ENCODE measurements at regions not wholly inside any gene's neighbourhood (a gene's known extent, or its start where the extent isn't known, plus 50 kb on each side); places are given as distances from the start of the nearest gene placed in this dataset.

DNA sequence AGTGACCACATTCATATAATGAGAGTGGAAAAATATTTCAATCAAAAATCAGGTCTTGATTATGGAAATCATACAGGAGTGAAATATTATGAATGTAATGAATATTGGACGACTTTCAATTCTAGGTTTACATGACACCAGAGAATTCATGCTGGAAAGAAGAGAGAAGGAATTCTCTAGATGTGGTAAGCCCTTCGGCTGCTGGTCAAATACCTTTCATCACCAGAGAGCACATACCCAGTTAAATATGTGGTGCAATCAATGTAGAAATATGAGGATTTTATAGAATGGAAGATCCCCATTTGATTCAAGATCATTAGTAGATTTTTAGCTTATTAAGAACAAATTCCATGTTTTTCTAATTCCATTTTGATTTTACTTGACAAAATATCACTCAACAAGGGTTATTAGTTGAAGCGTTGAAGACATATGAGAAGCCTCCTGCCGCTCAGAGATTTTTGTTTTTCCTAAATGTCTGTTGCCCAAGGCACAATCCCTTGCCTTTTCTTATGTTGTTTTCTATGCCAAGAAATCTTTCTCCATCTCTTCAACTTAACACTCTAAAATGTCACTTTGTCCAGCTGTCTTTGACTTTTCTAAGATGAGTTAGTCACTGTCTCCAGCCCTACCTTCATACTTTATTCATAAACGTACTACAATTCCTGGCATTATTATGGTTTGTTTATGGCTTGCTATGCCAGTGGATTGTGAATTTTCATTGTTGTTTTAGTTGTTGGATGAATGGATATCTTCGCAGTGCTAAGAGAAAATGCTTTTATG lies 72.8 kb upstream of the ZDHHC17 start:
- no peak overlapping the region for H3K27ac Mint-ChIP-seq
- DNase-seq (no peak), ATAC-seq (no peak)
- ChIA-PET CTCF (no interaction called here), POLR2A (no interaction called here)
- H3K4me1 Mint-ChIP-seq, result no peaks in the 10 kb centered on the region
- no peak overlapping the region for H3K4me3 Mint-ChIP-seq
- H3K9me3 Mint-ChIP-seq (ENCODE audit: low read depth), result no peaks in the 10 kb centered on the region
- H3K27me3 Mint-ChIP-seq, result no peaks in the 10 kb centered on the region
- intact Hi-C loops (cut with DNase I, micrococcal nuclease), result no loop called here
- no peaks in the 10 kb centered on the region for H3K36me3 Mint-ChIP-seq (ENCODE audit: low read depth)

DNA sequence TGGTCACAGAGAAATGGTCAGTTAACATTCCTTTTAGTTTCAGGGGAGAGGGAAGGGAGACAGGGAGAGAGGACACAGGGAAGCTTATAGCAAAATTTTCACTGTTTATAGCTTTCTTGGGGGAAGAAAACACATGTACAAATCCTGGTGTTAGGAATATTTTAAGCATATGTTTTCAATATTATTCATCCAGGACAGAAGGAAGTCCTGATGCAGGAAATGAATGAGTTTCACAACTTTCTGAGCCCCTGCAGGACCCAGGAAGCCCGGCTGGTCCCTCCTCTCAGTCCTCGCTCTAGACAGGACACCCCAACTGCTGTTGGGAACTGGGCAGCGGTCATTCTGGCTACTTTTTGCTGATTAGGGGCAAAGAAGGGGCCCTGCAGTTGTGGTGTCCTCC lies 71.1 kb upstream of the ZDHHC17 start:
- ChIA-PET CTCF (interaction anchor here (0.6 to 1.0 kb wide), 2 partner anchors 71 to 212 kb away, joined by 4 read pairs; no protein-coding TSS in a partner anchor), POLR2A (no interaction called here)
- intact Hi-C loops (cut with DNase I, micrococcal nuclease), result no loop called here
- no peak for ATAC-seq
- H3K36me3 Mint-ChIP-seq (ENCODE audit: low read depth), result no peaks in the 10 kb centered on the region
- H3K4me3 Mint-ChIP-seq, result no peak overlapping the region
- no peaks in the 10 kb centered on the region for H3K9me3 Mint-ChIP-seq (ENCODE audit: low read depth)
- H3K27me3 Mint-ChIP-seq, result no peaks in the 10 kb centered on the region
- DNase-seq, result no peak
- no peaks in the 10 kb centered on the region for H3K4me1 Mint-ChIP-seq
- no peak overlapping the region for H3K27ac Mint-ChIP-seq

DNA sequence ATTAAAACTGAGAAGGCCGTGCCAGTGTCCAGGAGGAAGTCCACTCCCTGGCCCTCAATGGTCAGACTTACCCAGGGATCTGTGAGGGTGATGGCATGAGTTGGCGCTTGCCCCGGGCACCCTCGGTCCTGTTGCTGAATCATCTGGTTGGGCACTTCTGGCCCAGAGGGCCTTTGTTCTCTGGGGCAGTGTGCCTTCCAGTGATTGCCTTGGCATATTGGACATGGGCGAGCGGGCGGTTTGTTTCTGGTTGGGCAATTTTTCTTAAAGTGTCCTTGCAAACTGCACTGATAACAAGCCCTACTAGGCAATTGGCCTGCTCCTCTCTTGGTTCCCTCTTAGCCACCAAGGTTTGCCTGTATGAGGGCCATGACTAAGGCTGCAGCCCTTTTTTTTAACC lies 69.5 kb upstream of the ZDHHC17 start:
- no peak overlapping the region for H3K27ac Mint-ChIP-seq
- intact Hi-C loops (cut with DNase I, micrococcal nuclease), result no loop called here
- no peaks in the 10 kb centered on the region for H3K36me3 Mint-ChIP-seq (ENCODE audit: low read depth)
- H3K4me3 Mint-ChIP-seq, result no peak overlapping the region
- ChIA-PET CTCF (interaction anchor here (0.6 kb wide), 1 partner anchor 1360 kb away, joined by 3 read pairs; the partner anchor contains the start of gene GLIPR1L1), POLR2A (no interaction called here)
- ATAC-seq (no peak), DNase-seq (no peak)
- no peaks in the 10 kb centered on the region for H3K27me3 Mint-ChIP-seq
- H3K4me1 Mint-ChIP-seq, result no peaks in the 10 kb centered on the region
- H3K9me3 Mint-ChIP-seq (ENCODE audit: low read depth), result no peaks in the 10 kb centered on the region

DNA sequence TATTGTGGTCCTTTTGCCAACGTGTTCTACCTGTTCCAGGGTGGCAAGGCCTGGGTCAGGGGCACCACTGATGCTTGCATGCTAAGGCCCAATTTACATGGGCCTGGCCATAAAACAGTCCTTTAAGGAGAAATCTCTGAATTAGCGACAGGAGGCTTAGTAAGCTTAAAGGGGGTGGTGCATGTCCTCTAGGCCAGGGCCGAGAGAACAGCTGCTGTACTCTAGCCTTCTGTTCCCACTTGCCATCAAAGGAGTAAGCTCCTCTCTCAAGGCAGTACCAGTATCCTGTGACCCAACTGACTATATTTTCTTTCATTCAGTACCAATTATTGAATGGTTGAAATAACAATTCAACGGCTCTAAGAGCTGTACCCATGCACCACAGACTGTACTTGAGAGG lies 67.7 kb upstream of the ZDHHC17 start:
- ATAC-seq, result no peak
- Mint-ChIP-seq H3K9me3 (ENCODE audit: low read depth) (no peaks in the 10 kb centered on the region), H3K4me1 (no peaks in the 10 kb centered on the region), H3K36me3 (ENCODE audit: low read depth) (no peaks in the 10 kb centered on the region), H3K4me3 (no peak overlapping the region), H3K27me3 (no peaks in the 10 kb centered on the region), H3K27ac (no peak overlapping the region)
- DNase-seq, result no peak
- ChIA-PET POLR2A (interaction anchor here (0.6 kb wide), 1 partner anchor 278 kb away, joined by 3 read pairs; no protein-coding TSS in a partner anchor), CTCF (no interaction called here)
- intact Hi-C loops (cut with DNase I, micrococcal nuclease), result no loop called here

DNA sequence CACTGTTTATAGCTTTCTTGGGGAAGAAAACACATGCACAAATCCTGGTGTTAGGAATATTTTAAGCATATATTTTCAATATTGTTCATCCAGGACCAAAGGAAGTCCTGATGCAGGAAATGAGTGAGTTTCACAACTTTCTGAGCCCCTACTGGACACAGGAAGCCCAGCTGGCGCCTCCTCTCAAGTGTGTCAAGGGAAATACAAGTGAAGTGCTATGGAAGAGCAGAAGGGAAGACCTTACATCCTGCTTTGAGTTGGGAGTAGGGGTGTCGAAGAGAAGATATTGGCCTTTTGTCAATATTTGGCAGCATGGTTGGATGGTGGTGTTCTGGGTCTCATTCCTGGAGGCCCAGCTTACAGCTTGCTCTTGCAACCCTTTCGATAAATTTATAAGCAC lies 66.1 kb upstream of the ZDHHC17 start:
- no peak overlapping the region for H3K27ac Mint-ChIP-seq
- CTCF ChIA-PET, result no interaction called here
- no peak overlapping the region for H3K4me3 Mint-ChIP-seq
- H3K27me3 Mint-ChIP-seq, result peaks cover 2% of the 10 kb centered on the region
- DNase-seq, result no peak
- no peaks in the 10 kb centered on the region for H3K36me3 Mint-ChIP-seq (ENCODE audit: low read depth)
- H3K9me3 Mint-ChIP-seq (ENCODE audit: low read depth), result no peaks in the 10 kb centered on the region
- ATAC-seq, result no peak
- POLR2A ChIA-PET, result no interaction called here
- H3K4me1 Mint-ChIP-seq, result no peaks in the 10 kb centered on the region
- intact Hi-C loops (cut with DNase I, micrococcal nuclease), result no loop called here

DNA sequence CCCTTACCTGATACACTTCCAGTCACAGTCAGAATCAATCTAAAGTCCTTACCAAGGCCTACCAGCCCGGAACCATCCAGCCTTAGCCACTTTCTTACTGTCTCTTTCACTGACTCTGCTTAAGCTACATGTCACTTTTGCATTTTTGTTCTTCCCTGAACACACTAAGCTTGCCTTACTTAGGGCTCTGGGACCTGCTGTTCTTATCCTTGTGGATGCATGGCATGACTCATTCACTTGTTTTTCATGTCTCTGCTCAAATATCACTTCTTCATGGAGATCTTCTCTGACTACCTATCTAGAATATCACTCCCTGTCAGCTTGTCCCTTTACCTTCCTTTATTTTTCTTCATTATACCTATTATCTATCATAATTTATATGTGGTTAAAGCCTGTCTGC lies 65.6 kb upstream of the ZDHHC17 start:
- no peaks in the 10 kb centered on the region for H3K36me3 Mint-ChIP-seq (ENCODE audit: low read depth)
- H3K9me3 Mint-ChIP-seq (ENCODE audit: low read depth), result no peaks in the 10 kb centered on the region
- no peak overlapping the region for H3K4me3 Mint-ChIP-seq
- no peak for ATAC-seq
- peaks cover 2% of the 10 kb centered on the region for H3K27me3 Mint-ChIP-seq
- DNase-seq, result no peak
- CTCF ChIA-PET, result no interaction called here
- intact Hi-C loops (cut with DNase I, micrococcal nuclease), result no loop called here
- H3K27ac Mint-ChIP-seq, result no peak overlapping the region
- H3K4me1 Mint-ChIP-seq, result no peaks in the 10 kb centered on the region
- POLR2A ChIA-PET, result no interaction called here

DNA sequence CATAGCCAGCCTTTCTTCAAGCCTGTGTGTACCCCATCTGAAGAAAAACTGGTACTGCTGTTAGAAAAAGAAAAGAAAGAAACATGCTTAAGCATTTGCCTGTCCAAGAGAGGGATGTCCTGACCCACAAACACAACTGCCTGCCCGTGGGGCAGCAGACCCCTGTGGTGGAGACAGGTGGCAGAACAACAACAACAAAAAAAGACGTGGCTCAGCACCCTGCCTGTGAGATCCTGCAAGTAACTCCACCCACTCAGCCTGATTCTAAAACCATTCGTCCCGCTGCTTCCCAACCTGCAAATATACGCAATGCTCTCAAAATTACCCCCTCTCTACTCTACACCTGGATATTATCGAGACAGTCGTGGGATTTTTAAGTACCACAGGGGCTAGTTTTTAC lies 64.9 kb upstream of the ZDHHC17 start:
- Mint-ChIP-seq H3K4me1 (no peaks in the 10 kb centered on the region), H3K27ac (no peak overlapping the region), H3K27me3 (peaks cover 2% of the 10 kb centered on the region), H3K9me3 (ENCODE audit: low read depth) (no peaks in the 10 kb centered on the region), H3K4me3 (no peak overlapping the region), H3K36me3 (ENCODE audit: low read depth) (no peaks in the 10 kb centered on the region)
- ChIA-PET CTCF (no interaction called here), POLR2A (no interaction called here)
- DNase-seq (no peak), ATAC-seq (no peak)
- intact Hi-C loops (cut with DNase I, micrococcal nuclease), result no loop called here

DNA sequence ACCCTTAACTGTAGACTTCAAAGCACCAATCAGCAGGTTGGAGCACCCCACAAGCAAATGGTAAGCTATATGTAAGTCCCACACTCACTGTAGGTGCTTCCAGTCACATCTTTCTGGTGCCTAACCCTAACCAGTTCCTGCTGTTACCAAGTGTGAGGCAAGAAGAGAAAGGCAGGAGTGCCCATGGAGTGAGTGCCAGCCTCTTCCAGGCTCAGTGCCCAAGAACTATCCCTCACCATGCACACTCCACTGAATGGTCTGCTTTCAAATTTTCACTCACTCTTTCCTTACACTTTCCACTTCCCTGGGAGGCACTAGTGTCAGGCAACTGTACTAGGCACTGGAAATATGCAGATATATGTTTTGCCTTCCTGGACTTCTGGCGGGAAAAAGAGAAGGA lies 62.2 kb upstream of the ZDHHC17 start:
- H3K27me3 Mint-ChIP-seq, result peaks cover 2% of the 10 kb centered on the region
- no peak for ATAC-seq
- peaks cover 6% of the 10 kb centered on the region for H3K4me1 Mint-ChIP-seq
- intact Hi-C loops (cut with DNase I, micrococcal nuclease), result no loop called here
- no peak overlapping the region for H3K4me3 Mint-ChIP-seq
- ChIA-PET CTCF (no interaction called here), POLR2A (no interaction called here)
- H3K27ac Mint-ChIP-seq, result no peak overlapping the region
- DNase-seq, result no peak
- H3K36me3 Mint-ChIP-seq (ENCODE audit: low read depth), result no peaks in the 10 kb centered on the region
- no peaks in the 10 kb centered on the region for H3K9me3 Mint-ChIP-seq (ENCODE audit: low read depth)

DNA sequence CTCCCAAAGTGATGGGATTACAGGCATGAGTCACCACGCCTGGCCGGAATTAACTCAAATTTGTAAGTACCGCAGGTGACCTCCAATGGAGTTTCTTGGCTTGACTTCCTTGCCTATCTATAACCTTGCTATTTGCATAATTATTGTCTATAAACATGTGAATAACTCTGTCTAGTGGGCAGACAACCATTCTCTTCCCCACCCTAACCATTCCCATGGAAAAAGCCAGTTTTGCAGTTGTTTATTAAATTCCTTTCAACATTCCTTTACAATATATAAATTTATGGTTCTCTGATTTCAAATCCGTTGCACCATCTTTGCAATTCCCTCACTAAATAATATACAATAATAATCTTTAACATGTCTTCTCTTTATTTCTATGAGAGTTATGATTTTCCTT lies 61.0 kb upstream of the ZDHHC17 start:
- peaks cover 6% of the 10 kb centered on the region for H3K4me1 Mint-ChIP-seq
- no peak overlapping the region for H3K4me3 Mint-ChIP-seq
- intact Hi-C loops (cut with DNase I, micrococcal nuclease), result no loop called here
- H3K36me3 Mint-ChIP-seq (ENCODE audit: low read depth), result no peaks in the 10 kb centered on the region
- DNase-seq (no peak), ATAC-seq (no peak)
- ChIA-PET POLR2A (no interaction called here), CTCF (interaction anchor here (0.8 kb wide), 1 partner anchor 308 kb away, joined by 3 read pairs; no protein-coding TSS in a partner anchor)
- peaks cover 2% of the 10 kb centered on the region for H3K27me3 Mint-ChIP-seq
- H3K9me3 Mint-ChIP-seq (ENCODE audit: low read depth), result no peaks in the 10 kb centered on the region
- H3K27ac Mint-ChIP-seq, result no peak overlapping the region

DNA sequence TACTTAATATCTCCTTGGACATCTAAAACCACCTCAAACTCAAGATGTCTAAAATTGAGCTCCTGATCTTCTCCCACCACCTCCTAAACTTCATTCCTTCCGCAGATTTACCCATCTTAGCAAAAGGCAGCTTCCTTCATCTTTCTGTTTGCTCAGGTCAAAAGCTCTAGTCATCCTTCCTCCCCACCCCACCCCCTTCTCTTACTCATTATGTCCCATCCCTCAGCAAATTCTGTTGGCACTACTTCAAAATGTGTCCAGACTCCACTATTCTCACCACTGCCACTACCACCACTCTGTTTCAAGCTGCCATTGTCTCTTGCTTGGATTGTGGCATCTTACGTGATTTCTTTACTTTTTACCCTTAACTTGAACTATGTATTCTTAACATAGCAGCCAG lies 59.2 kb upstream of the ZDHHC17 start:
- DNase-seq (no peak), ATAC-seq (no peak)
- Mint-ChIP-seq H3K27me3 (peaks cover 2% of the 10 kb centered on the region), H3K36me3 (ENCODE audit: low read depth) (no peaks in the 10 kb centered on the region), H3K4me1 (peaks cover 6% of the 10 kb centered on the region), H3K27ac (no peak overlapping the region), H3K9me3 (ENCODE audit: low read depth) (no peaks in the 10 kb centered on the region), H3K4me3 (no peak overlapping the region)
- intact Hi-C loops (cut with DNase I, micrococcal nuclease), result no loop called here
- ChIA-PET CTCF (interaction anchor here (1.4 kb wide), 1 partner anchor 85 kb away, joined by 3 read pairs; no protein-coding TSS in a partner anchor), POLR2A (no interaction called here)

DNA sequence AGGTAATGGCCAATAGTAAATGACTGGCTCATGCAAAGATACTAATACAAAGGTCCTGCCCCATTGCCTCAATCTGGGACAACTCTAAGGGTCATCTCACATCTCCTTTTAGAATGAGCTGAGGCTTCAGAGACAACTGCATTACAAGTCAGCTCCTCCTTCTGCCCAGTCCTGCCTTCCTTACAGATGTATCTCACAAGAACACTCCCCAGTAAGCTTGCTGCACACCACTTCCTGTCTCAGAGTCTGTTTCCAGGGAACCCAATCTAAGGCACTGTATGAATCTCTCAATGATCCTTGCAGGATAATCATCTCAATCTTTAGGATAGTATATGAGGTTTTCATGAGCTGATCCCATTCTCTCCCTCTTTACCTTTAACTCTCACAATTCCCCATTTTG lies 57.8 kb upstream of the ZDHHC17 start:
- CTCF ChIA-PET, result interaction anchor here (1.2 kb wide), 1 partner anchor 305 kb away, joined by 3 read pairs; no protein-coding TSS in a partner anchor
- DNase-seq, result no peak
- intact Hi-C loops (cut with DNase I, micrococcal nuclease), result no loop called here
- H3K27ac Mint-ChIP-seq, result no peak overlapping the region
- peaks cover 2% of the 10 kb centered on the region for H3K27me3 Mint-ChIP-seq
- H3K4me3 Mint-ChIP-seq, result no peak overlapping the region
- H3K36me3 Mint-ChIP-seq (ENCODE audit: low read depth), result no peaks in the 10 kb centered on the region
- peaks cover 6% of the 10 kb centered on the region for H3K4me1 Mint-ChIP-seq
- POLR2A ChIA-PET, result no interaction called here
- H3K9me3 Mint-ChIP-seq (ENCODE audit: low read depth), result no peaks in the 10 kb centered on the region
- ATAC-seq, result no peak

DNA sequence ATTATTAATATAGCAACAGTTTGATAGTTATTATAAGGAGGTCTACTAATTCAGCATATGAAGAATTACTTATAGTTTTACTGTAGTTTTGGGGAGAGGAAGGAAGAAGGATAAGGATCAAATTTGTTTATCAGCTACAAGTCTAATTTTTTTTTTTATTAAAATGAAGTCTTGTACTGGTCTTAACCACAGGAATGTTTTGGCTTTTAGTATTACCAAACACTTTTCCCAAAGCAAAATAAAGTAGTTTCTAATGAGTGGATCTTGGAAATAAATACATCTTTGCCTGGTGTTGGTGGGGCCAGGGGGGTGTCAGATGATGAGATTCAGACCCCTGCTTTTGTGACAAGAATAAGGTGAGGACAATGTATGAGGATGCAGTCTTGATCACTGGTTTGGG lies 57.2 kb upstream of the ZDHHC17 start:
- Mint-ChIP-seq H3K4me3 (no peak overlapping the region), H3K27ac (no peak overlapping the region), H3K9me3 (ENCODE audit: low read depth) (no peaks in the 10 kb centered on the region), H3K27me3 (peaks cover 2% of the 10 kb centered on the region), H3K4me1 (peaks cover 6% of the 10 kb centered on the region), H3K36me3 (ENCODE audit: low read depth) (no peaks in the 10 kb centered on the region)
- DNase-seq (no peak), ATAC-seq (no peak)
- POLR2A ChIA-PET, result no interaction called here
- CTCF ChIA-PET, result interaction anchor here (1.2 kb wide), 1 partner anchor 304 kb away, joined by 3 read pairs; no protein-coding TSS in a partner anchor
- intact Hi-C loops (cut with DNase I, micrococcal nuclease), result no loop called here
